Embryonic facial prominence (tissue), 1 donor: ENCODE measurements at regions not wholly inside any gene's neighbourhood (a gene's known extent, or its start where the extent isn't known, plus 50 kb on each side); places are given as distances from the start of the nearest gene placed in this dataset.
"Not testable (repeated sequence)": the region's sequence is repeated elsewhere in the genome, so short reads cannot be mapped to it uniquely, and the experiment has no call there.

Experiments
- DNase-seq: peaks from one replicate; pipeline ENCODE4 v3.0.0-alpha.2; 2016; ENCODE audit errors: extremely low spot score

- no peak for DNase-seq
These were observed 85.3 kb downstream of the TYW3 start for GRCh38 chr1:74818241-74818640.

- DNase-seq, result no peak
These were observed 85.9 kb downstream of the TYW3 start for GRCh38 chr1:74818661-74819456.

GRCh38 chr1:74822851-74823401 lies 90.0 kb downstream of the TYW3 start:
- DNase-seq, result peak; percentile 11

GRCh38 chr1:74824497-74825107 lies 91.7 kb downstream of the TYW3 start:
- DNase-seq, result no peak

GRCh38 chr1:74830766-74831165 lies 97.8 kb downstream of the TYW3 start:
- no peak for DNase-seq

GRCh38 chr1:74834261-74834660 lies 101.3 kb downstream of the TYW3 start:
- no peak for DNase-seq

GRCh38 chr1:74835051-74835450 lies 102.1 kb downstream of the TYW3 start:
- peak; percentile 65 for DNase-seq

- DNase-seq, result no peak
These were observed 109.8 kb downstream of the TYW3 start for GRCh38 chr1:74842726-74843125.

GRCh38 chr1:74847715-74848114 lies 114.8 kb downstream of the TYW3 start:
- no peak for DNase-seq

- DNase-seq, result no peak
These were observed 120.8 kb downstream of the TYW3 start for GRCh38 chr1:74853756-74854155.

- DNase-seq, result no peak
These were observed 123.2 kb downstream of the TYW3 start for GRCh38 chr1:74856174-74856573.

GRCh38 chr1:74857676-74858075 lies 124.7 kb downstream of the TYW3 start:
- no peak for DNase-seq

GRCh38 chr1:74858136-74858535 lies 125.2 kb downstream of the TYW3 start:
- no peak for DNase-seq

GRCh38 chr1:74861867-74862266 lies 128.9 kb downstream of the TYW3 start:
- DNase-seq, result no peak

- DNase-seq, result no peak
These were observed 136.8 kb downstream of the TYW3 start for GRCh38 chr1:74869702-74870101.

GRCh38 chr1:74877366-74877765 lies 144.4 kb downstream of the TYW3 start:
- DNase-seq, result not testable (repeated sequence)

GRCh38 chr1:74895411-74895810 lies 162.5 kb downstream of the TYW3 start:
- no peak for DNase-seq

GRCh38 chr1:74908131-74908530 lies 175.2 kb downstream of the TYW3 start:
- DNase-seq, result no peak

GRCh38 chr1:74908797-74909196 lies 175.8 kb downstream of the TYW3 start:
- DNase-seq, result no peak

- no peak for DNase-seq
These were observed 181.0 kb downstream of the TYW3 start for GRCh38 chr1:74913978-74914377.

- DNase-seq, result no peak
These were observed 200.5 kb downstream of the TYW3 start for GRCh38 chr1:74933500-74933899.

- DNase-seq, result no peak
These were observed 198.7 kb upstream of the LHX8 start for GRCh38 chr1:74935446-74935845.

- no peak for DNase-seq
These were observed 197.0 kb upstream of the LHX8 start for GRCh38 chr1:74937176-74937575.
